ENCODE measurements at regions not wholly inside any gene's neighbourhood (a gene's known extent, or its start where the extent isn't known, plus 50 kb on each side); places are given as distances from the start of the nearest gene placed in this dataset.

DNA sequence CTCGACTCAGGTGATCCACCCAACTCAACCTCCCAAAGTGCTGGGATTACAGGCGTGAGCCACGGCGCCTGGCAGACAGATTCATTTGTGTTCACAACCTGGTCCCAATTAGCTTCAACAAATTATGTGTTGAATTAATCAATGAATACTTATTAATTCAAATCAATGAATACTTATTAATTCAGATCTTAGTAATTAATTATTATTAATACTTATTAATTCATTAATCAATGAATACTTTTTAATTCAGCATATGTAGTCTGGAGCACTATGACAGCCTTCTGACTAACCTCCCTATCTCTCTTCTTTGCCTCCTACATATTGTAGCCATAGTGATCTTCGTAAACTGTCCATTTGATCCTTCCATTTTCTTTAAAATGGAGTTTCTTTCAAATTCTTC lies 56.7 kb upstream of the RBPJ start:
- TF ChIP-seq CTCF (conservative IDR thresholded peaks at IDR 0.05) = no peak
- TF ChIP-seq EZH2 (IDR thresholded peaks at IDR 0.05; ENCODE audit: low read depth) = no peak

Measured in PC-9 (cell line).